PC-9 (cell line): ENCODE measurements at regions not wholly inside any gene's neighbourhood (a gene's known extent, or its start where the extent isn't known, plus 50 kb on each side); places are given as distances from the start of the nearest gene placed in this dataset.

ENCODE experiments used
- BruUV-seq: library from RNA; stranded (reverse); fragments of 400-500 nt; replicated peaks from 2 replicates; lab custom pipeline; 2021; lab: Mats Ljungman, UMichigan
- CTCF ChIA-PET: fragments of 300-600 bp; sonication (Branson Sonifier 250); formaldehyde crosslinking; loops from one replicate; lab custom pipeline; 2022; ENCODE audit warnings: antibody characterized with exemption; lab: Charles Lee
- POLR2A ChIA-PET: fragments of 300-600 bp; sonication (Branson Sonifier 250); formaldehyde crosslinking; loops from one replicate; lab custom pipeline; 2022; ENCODE audit warnings: antibody characterized with exemption; ENCODE audit not compliant: unreplicated experiment; lab: Charles Lee
- DNase-seq, 2 experiments: peaks; one replicate each; pipeline versions ENCODE4 v3.0.0 to v3.0.0-alpha.2; 2015 to 2022; ENCODE audit warnings: mixed read lengths in 1 of 2
- H2AFZ ChIP-seq: fragments of 200-600 bp; sonication (generic); 2 replicates; pipeline ENCODE4 v1.8.1; 2017; ENCODE audit warnings: antibody characterized with exemption
- H3F3A ChIP-seq: fragments of 200-600 bp; sonication (generic); 2 replicates; pipeline ENCODE4 v1.8.1; 2017; ENCODE audit warnings: antibody characterized with exemption, mild to moderate bottlenecking, low read depth; ENCODE audit not compliant: insufficient read depth
- H3K27ac ChIP-seq: fragments of 200-600 bp; sonication (generic); 2 replicates; pipeline ENCODE4 v1.6.1; 2016; ENCODE audit warnings: mixed run types
- H3K27me3 ChIP-seq: fragments of 200-600 bp; sonication (generic); 2 replicates; pipeline ENCODE4 v1.6.1; 2016; ENCODE audit warnings: low read depth, mixed run types; ENCODE audit not compliant: insufficient read depth
- H3K36me3 ChIP-seq: fragments of 200-600 bp; sonication (generic); 2 replicates; pipeline ENCODE4 v1.6.1; 2016; ENCODE audit warnings: low read depth, mixed run types
- H3K4me1 ChIP-seq: fragments of 200-600 bp; sonication (generic); replicated peaks from 2 replicates; pipeline ENCODE4 v1.6.1; 2016; ENCODE audit warnings: mixed run types; ENCODE audit not compliant: insufficient read depth
- H3K4me2 ChIP-seq: fragments of 200-600 bp; sonication (generic); 2 replicates; pipeline ENCODE4 v1.6.1; 2017; ENCODE audit warnings: mixed run types
- H3K4me3 ChIP-seq: fragments of 200-600 bp; sonication (generic); 2 replicates; pipeline ENCODE4 v1.6.1; 2016; ENCODE audit warnings: mixed run types
- H3K79me2 ChIP-seq: fragments of 200-600 bp; sonication (generic); 2 replicates; pipeline ENCODE4 v1.6.1; 2017; ENCODE audit warnings: low read depth, mixed run types
- H3K9me2 ChIP-seq: fragments of 200-600 bp; sonication (generic); 2 replicates; pipeline ENCODE4 v1.8.1; 2017; ENCODE audit warnings: mild to moderate bottlenecking; ENCODE audit not compliant: insufficient read depth
- H3K9me3 ChIP-seq: fragments of 200-600 bp; sonication (generic); 2 replicates; pipeline ENCODE4 v1.8.1; 2016; ENCODE audit warnings: low read depth; ENCODE audit not compliant: insufficient read depth
- H4K20me1 ChIP-seq: fragments of 200-600 bp; sonication (generic); 2 replicates; pipeline ENCODE4 v1.8.1; 2017; ENCODE audit not compliant: insufficient read depth
- EZH2 ChIP-seq: fragments of 200-600 bp; sonication (generic); IDR thresholded peaks from 2 replicates; pipeline ENCODE4 v1.8.0; 2017; ENCODE audit warnings: antibody characterized with exemption, low read depth
- intact Hi-C: fragments of 100-400 bp; cut with micrococcal nuclease; formaldehyde crosslinking; loops from one replicate; pipeline ENCODE4 v1.10.0; 2022; ENCODE audit not compliant: unreplicated experiment
- TF ChIP-seq, protein P1 (sequence below): fragments of 200-600 bp; sonication (generic); conservative IDR thresholded peaks from 2 replicates; pipeline ENCODE4 v1.6.1; 2017; ENCODE audit warnings: mixed run types, antibody characterized with exemption, mild to moderate bottlenecking, moderate library complexity

DNA sequence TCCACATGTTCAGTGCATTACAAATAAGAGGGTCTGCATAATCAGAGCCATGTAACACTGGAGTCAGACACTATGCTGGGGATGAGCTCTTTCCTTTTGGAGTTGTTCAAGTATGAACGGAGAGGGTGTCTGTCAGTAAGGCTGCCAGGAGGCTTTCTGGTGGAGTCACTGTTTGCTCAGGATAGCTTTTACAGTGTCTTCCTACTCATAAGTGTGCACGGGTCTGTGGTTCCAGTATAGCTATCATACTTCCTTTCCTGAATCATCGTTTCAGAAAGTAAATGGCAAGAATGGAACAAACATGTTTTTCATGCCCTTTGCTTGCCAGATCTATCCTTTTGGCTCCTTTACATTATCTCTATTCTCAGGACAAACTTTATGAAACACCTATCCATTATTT, 152.7 kb upstream of the CDH11 start:
- Histone ChIP-seq H3K4me3 (no peak overlapping the region), H3K27ac (no peak overlapping the region), H3K9me3 (no peaks in the 10 kb centered on the region), H3K4me2 (no peak overlapping the region), H2AFZ (no peak overlapping the region), H3F3A (no peaks in the 10 kb centered on the region), H3K79me2 (no peaks in the 10 kb centered on the region), H4K20me1 (no peaks in the 10 kb centered on the region), H3K36me3 (no peaks in the 10 kb centered on the region), H3K4me1 (no peaks in the 10 kb centered on the region), H3K27me3 (peaks cover 12% of the 10 kb centered on the region), H3K9me2 (no peaks in the 10 kb centered on the region)
- ChIA-PET POLR2A (no interaction called here), CTCF (no interaction called here)
- no peak for TF ChIP-seq EZH2
- TF ChIP-seq, protein P1, sequence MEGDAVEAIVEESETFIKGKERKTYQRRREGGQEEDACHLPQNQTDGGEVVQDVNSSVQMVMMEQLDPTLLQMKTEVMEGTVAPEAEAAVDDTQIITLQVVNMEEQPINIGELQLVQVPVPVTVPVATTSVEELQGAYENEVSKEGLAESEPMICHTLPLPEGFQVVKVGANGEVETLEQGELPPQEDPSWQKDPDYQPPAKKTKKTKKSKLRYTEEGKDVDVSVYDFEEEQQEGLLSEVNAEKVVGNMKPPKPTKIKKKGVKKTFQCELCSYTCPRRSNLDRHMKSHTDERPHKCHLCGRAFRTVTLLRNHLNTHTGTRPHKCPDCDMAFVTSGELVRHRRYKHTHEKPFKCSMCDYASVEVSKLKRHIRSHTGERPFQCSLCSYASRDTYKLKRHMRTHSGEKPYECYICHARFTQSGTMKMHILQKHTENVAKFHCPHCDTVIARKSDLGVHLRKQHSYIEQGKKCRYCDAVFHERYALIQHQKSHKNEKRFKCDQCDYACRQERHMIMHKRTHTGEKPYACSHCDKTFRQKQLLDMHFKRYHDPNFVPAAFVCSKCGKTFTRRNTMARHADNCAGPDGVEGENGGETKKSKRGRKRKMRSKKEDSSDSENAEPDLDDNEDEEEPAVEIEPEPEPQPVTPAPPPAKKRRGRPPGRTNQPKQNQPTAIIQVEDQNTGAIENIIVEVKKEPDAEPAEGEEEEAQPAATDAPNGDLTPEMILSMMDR: no peak
- BruUV-seq: no TSS peak
- DNase-seq: no peak
- intact Hi-C loops: no loop called here

DNA sequence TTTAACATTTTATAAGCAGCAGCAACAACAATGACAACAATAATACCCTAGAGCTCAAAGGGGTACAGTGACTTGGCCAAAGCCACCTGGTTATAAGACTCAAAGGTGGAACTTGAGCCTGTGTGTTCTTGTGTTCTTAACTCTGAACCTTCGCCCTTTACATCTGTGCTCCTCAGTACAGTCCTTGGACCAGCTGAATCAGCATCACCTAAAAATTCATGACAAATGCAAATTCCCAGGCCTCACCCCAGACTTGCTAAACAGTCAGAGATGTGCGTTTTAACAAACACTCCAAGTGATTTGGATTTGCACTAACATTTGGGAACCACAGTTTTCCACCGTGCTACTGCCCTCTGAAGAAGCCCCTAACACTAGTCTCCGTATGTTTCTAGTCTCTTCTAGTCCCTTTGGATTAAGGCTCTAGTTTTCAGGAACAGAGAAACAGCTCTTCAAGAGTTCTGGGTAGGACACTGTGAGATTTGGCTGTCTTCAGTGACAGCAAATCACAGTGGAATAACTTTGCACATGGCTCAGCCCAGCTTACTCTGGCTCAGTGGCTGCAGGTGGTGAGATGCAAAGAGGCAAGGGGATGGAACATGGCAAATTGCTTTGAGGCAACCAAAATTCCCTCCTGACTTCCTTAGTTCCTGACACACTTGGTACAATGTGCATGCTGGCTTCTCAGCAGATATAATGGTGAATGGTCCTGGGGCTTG, 151.0 kb upstream of the CDH11 start:
- intact Hi-C loops: no loop called here
- ChIA-PET CTCF (no interaction called here), POLR2A (no interaction called here)
- H3F3A ChIP-seq: no peaks in the 10 kb centered on the region
- DNase-seq: no peak
- no peak overlapping the region for H3K4me2 ChIP-seq
- peaks cover 3% of the 10 kb centered on the region; the same call in 1 of the 2 replicates for H3K27me3 ChIP-seq
- H3K4me3 ChIP-seq: no peak overlapping the region
- no peak overlapping the region for H2AFZ ChIP-seq
- H3K4me1 ChIP-seq: no peaks in the 10 kb centered on the region
- no peaks in the 10 kb centered on the region for H4K20me1 ChIP-seq
- no TSS peak for BruUV-seq
- no peaks in the 10 kb centered on the region for H3K79me2 ChIP-seq
- TF ChIP-seq EZH2: no peak
- TF ChIP-seq, protein P1: no peak
- no peaks in the 10 kb centered on the region for H3K9me2 ChIP-seq
- H3K27ac ChIP-seq: no peak overlapping the region
- no peaks in the 10 kb centered on the region for H3K36me3 ChIP-seq
- H3K9me3 ChIP-seq: no peaks in the 10 kb centered on the region

DNA sequence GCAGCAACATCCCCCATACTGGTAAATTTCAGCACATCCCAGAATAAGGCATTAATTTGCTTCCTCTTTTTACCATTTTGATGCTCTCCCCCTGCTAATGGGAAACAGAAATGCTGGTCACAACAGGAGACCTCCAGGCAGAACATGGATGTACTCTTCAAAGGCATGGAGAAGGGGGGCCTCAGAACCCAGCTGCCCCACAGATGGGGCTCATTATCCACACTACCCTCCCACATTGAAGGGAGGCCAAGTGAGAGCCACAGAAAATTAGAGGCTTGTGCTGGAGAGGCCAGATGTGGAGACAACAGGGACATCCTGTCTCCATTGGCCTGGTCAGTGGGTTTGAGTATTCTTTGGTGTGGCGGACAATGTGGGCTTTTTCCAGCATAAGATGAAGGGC, 150.1 kb upstream of the CDH11 start:
- no peaks in the 10 kb centered on the region for H3K27me3 ChIP-seq
- POLR2A ChIA-PET: no interaction called here
- no peaks in the 10 kb centered on the region for H3K9me2 ChIP-seq
- no peaks in the 10 kb centered on the region for H4K20me1 ChIP-seq
- H3F3A ChIP-seq: no peaks in the 10 kb centered on the region
- no TSS peak for BruUV-seq
- TF ChIP-seq, protein P1: no peak
- TF ChIP-seq EZH2: no peak
- H3K4me2 ChIP-seq: no peak overlapping the region
- no peaks in the 10 kb centered on the region for H3K36me3 ChIP-seq
- H3K79me2 ChIP-seq: no peaks in the 10 kb centered on the region
- H2AFZ ChIP-seq: no peak overlapping the region
- no peak overlapping the region for H3K4me3 ChIP-seq
- intact Hi-C loops: no loop called here
- CTCF ChIA-PET: no interaction called here
- H3K9me3 ChIP-seq: no peaks in the 10 kb centered on the region
- no peak for DNase-seq
- H3K27ac ChIP-seq: no peak overlapping the region
- H3K4me1 ChIP-seq: no peaks in the 10 kb centered on the region
